GM10248 (cell line): ENCODE measurements at regions not wholly inside any gene's neighbourhood (a gene's known extent, or its start where the extent isn't known, plus 50 kb on each side); places are given as distances from the start of the nearest gene placed in this dataset.

Experiments
- CTCF ChIA-PET: fragments of 300-600 bp; sonication (Branson Sonifier 250); formaldehyde crosslinking; extraction: SDS; loops from one replicate; lab custom pipeline; 2021; ENCODE audit warnings: antibody characterized with exemption; lab: Yijun Ruan, JAX
- POLR2A ChIA-PET: fragments of 350-650 bp; sonication (Branson Sonifier 250); formaldehyde crosslinking; extraction: SDS; loops from one replicate; lab custom pipeline; 2020; ENCODE audit warnings: antibody characterized with exemption; lab: Yijun Ruan, JAX
- DNase-seq: peaks from one replicate; pipeline ENCODE4 v3.0.0; 2012; ENCODE audit errors: extremely low spot score
- TF ChIP-seq, protein P1 (sequence below): IDR thresholded peaks from 2 replicates; pipeline ENCODE4 v1.5.1; 2012; ENCODE audit warnings: mild to moderate bottlenecking, low read depth; ENCODE audit errors: extremely low read depth, missing control alignments, control extremely low read depth

DNA sequence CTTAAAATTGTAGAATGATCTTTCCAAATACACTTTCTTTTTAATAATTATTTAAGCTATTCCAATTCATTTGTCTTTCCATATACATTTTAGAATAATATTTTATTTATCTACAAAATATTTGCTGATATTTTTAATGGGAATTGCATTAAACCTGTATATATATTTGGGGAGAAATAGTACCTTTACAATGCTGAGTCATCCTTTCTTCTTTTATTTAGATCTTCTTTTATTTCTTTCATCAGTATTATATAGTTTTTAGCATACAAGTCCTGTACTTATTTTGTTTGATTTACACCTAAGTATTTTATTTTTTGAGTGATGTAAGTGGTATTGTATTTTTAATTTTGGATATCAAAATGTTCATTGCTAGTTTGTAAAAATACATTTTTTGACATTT is 639.5 kb upstream of the GOT2 start:
- CTCF ChIA-PET = interaction anchor here (0.6 kb wide), 1 partner anchor 19 kb away, joined by 3 read pairs; no protein-coding TSS in a partner anchor
- DNase-seq = no peak
- TF ChIP-seq, protein P1, sequence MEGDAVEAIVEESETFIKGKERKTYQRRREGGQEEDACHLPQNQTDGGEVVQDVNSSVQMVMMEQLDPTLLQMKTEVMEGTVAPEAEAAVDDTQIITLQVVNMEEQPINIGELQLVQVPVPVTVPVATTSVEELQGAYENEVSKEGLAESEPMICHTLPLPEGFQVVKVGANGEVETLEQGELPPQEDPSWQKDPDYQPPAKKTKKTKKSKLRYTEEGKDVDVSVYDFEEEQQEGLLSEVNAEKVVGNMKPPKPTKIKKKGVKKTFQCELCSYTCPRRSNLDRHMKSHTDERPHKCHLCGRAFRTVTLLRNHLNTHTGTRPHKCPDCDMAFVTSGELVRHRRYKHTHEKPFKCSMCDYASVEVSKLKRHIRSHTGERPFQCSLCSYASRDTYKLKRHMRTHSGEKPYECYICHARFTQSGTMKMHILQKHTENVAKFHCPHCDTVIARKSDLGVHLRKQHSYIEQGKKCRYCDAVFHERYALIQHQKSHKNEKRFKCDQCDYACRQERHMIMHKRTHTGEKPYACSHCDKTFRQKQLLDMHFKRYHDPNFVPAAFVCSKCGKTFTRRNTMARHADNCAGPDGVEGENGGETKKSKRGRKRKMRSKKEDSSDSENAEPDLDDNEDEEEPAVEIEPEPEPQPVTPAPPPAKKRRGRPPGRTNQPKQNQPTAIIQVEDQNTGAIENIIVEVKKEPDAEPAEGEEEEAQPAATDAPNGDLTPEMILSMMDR = no peak
- POLR2A ChIA-PET = no interaction called here

DNA sequence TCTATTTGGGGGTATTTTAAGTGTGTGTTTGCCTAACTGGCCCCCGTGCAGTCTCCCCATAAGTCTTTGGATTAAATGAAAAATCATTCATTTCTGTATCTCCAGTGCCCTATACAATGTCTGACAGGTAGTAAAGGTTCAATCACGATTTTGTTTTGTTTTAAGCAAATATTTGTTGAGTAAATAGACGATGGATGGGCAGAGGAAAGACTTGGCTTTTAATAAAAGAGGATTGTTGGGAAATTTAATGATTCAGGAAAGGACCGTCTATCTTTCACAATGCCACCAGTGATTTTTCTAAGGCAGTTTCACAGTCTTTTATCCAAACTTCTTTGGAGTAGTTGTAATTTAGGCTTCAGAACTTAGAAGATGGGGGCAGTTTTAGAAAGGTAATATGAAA is 636.6 kb upstream of the GOT2 start:
- CTCF ChIA-PET = no interaction called here
- DNase-seq = no peak
- POLR2A ChIA-PET = no interaction called here
- TF ChIP-seq, protein P1 = no peak

DNA sequence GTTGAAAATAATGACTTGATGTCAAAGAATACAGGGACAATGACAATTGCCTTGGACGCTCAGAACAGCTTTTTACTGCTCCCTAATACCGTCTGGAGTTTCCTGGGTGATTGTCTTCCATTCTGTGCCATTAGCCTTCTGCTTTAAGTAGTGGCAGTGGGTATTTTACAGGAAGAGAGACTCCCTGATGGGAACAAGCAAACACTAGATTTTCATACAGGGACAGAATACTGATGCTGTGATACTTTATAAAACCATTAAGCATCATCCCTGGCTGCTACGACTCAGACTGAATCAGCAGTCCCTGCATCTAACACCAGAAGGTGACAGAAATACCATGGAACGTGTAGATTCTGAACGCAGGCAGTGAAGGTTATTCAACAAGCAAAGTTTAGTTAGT is 635.4 kb upstream of the GOT2 start:
- ChIA-PET POLR2A (no interaction called here), CTCF (no interaction called here)
- TF ChIP-seq, protein P1 = no peak
- DNase-seq = no peak

DNA sequence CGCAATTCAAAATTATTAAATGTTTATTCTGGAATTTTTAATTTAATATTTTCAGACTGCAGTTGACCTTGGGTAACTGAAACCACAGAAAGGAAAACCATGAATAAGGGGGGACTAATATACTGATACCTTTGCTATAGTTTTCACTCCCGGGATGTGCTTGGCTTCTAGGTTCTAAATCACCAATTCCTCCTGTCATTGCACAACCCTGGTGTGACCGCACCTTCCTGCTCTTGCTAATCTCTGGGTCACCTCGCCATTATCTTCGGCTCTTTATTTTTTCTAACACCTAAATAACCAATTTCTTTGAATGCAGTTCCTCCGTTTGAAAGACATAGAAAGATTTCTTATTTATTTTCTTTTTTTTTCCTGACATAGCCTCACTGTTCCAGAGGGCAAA is 634.5 kb upstream of the GOT2 start:
- ChIA-PET CTCF (no interaction called here), POLR2A (no interaction called here)
- TF ChIP-seq, protein P1 = no peak
- DNase-seq = no peak

DNA sequence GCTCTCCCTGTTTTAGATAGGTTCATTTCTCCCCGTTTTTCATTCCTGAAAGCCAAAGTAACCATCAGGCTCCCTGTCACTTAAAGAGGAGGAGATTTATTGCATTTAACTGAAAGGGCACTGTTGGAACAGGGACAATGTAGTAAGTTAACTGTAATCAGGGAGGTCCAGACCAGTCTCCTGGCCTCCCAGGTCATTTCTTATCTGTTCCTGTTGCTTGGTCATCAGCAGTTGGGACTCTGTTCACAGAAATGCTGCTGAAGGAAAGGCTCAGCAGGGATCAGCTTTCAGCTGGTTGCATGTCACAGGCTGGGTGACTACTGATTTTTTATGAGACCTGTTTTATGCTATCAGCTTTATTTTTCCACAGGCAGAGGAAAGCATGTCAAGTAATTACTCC is 622.6 kb upstream of the GOT2 start:
- TF ChIP-seq, protein P1 = no peak
- no peak for DNase-seq
- ChIA-PET CTCF (no interaction called here), POLR2A (no interaction called here)

DNA sequence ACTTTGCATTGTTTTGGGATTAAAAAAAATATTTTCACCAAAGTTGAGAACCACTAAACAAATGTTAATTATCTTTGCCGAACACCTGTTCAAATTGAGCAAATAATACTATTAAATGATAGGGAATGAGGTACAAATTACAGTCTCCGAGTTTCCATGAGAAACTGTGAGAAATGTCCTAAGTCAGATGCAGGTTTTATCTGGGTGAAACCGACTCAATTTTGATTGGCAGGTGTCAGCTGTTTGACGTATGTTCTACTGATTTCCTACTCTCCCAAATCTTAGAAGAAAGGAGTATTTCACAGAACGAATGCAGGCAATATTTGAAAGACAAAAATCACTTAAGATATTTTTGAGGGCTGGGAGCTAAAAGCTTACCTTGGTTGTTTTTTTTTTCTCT is 622.0 kb upstream of the GOT2 start:
- CTCF ChIA-PET = no interaction called here

More for the DNA sequence above, 622.0 kb upstream of the GOT2 start:
- no peak for DNase-seq
- POLR2A ChIA-PET = no interaction called here
- TF ChIP-seq, protein P1 = no peak
